Stimulated activated CD8-positive, alpha-beta memory T cell treated with anti-CD3 and anti-CD28 coated beads, Interleukin-15, amount 100 ng/mL, for 1 hour (primary cell): ENCODE measurements at regions not wholly inside any gene's neighbourhood (a gene's known extent, or its start where the extent isn't known, plus 50 kb on each side); places are given as distances from the start of the nearest gene placed in this dataset.
"Not testable (repeated sequence)": the region's sequence is repeated elsewhere in the genome, so short reads cannot be mapped to it uniquely, and the experiment has no call there.

Source experiments
- DNase-seq: peaks from one replicate; pipeline ENCODE4 v3.0.0-alpha.2; 2020; ENCODE audit warnings: low read depth

- DNase-seq: no peak
These were observed 265.4 kb downstream of the FAM43A start for GRCh38 chr3:194950906-194951628.

GRCh38 chr3:194951629-194951920, 265.9 kb downstream of the FAM43A start:
- DNase-seq: not testable (repeated sequence)

- no peak for DNase-seq
These were observed 266.4 kb downstream of the FAM43A start for GRCh38 chr3:194951931-194952582.

GRCh38 chr3:194952841-194953241, 267.2 kb downstream of the FAM43A start:
- no peak for DNase-seq

- no peak for DNase-seq
These were observed 267.6 kb downstream of the FAM43A start for GRCh38 chr3:194953291-194953690.

GRCh38 chr3:194955546-194955945, 269.9 kb downstream of the FAM43A start:
- no peak for DNase-seq

GRCh38 chr3:194955979-194956696, 270.5 kb downstream of the FAM43A start:
- DNase-seq: no peak

- DNase-seq: no peak
These were observed 271.2 kb downstream of the FAM43A start for GRCh38 chr3:194956697-194957396.

GRCh38 chr3:194957743-194958240, 272.1 kb downstream of the FAM43A start:
- DNase-seq: no peak

- DNase-seq: no peak
These were observed 273.5 kb downstream of the FAM43A start for GRCh38 chr3:194959217-194959616.

- DNase-seq: not testable (repeated sequence)
These were observed 274.0 kb downstream of the FAM43A start for GRCh38 chr3:194959666-194960065.

GRCh38 chr3:194960446-194961032, 274.9 kb downstream of the FAM43A start:
- no peak for DNase-seq

GRCh38 chr3:194961149-194961548, 275.5 kb downstream of the FAM43A start:
- DNase-seq: no peak

- DNase-seq: no peak
These were observed 275.9 kb downstream of the FAM43A start for GRCh38 chr3:194961571-194961970.

GRCh38 chr3:194962056-194962455, 276.4 kb downstream of the FAM43A start:
- DNase-seq: no peak

GRCh38 chr3:194964809-194965208, 279.1 kb downstream of the FAM43A start:
- no peak for DNase-seq

- no peak for DNase-seq
These were observed 281.8 kb downstream of the FAM43A start for GRCh38 chr3:194967151-194968117.

- no peak for DNase-seq
These were observed 284.4 kb downstream of the FAM43A start for GRCh38 chr3:194970066-194970465.

- no peak for DNase-seq
These were observed 285.3 kb downstream of the FAM43A start for GRCh38 chr3:194971009-194971408.

- no peak for DNase-seq
These were observed 286.3 kb downstream of the FAM43A start for GRCh38 chr3:194971965-194972364.

GRCh38 chr3:194972641-194973040, 287.0 kb downstream of the FAM43A start:
- DNase-seq: no peak
